ENCODE measurements at regions not wholly inside any gene's neighbourhood (a gene's known extent, or its start where the extent isn't known, plus 50 kb on each side); places are given as distances from the start of the nearest gene placed in this dataset.

GRCh38 chr18:67281746-67282145 lies 234.8 kb downstream of the DSEL start:
- TF ChIP-seq CTCF (IDR thresholded peaks at IDR 0.05; ENCODE audit: insufficient read depth, low read length) (no peak), REST (IDR thresholded peaks at IDR 0.05; ENCODE audit: insufficient replicate concordance, low read depth) (no peak), POLR2AphosphoS5 (IDR thresholded peaks at IDR 0.05; ENCODE audit: low read depth) (no peak), SPI1 (IDR thresholded peaks at IDR 0.05; ENCODE audit: borderline replicate concordance, low read depth) (no peak), GABPA (IDR thresholded peaks at IDR 0.05; ENCODE audit: low read depth) (no peak)
